K562 (cell line): ENCODE measurements at regions not wholly inside any gene's neighbourhood (a gene's known extent, or its start where the extent isn't known, plus 50 kb on each side); places are given as distances from the start of the nearest gene placed in this dataset.

Experiments
- ATAC-seq: fragments of 200-7000 bp; cut with Tn5 transposase; 3 replicates; pipeline ENCODE4 v1.9.1; 2020; ENCODE audit warnings: moderate library complexity
- BruUV-seq: library from RNA; stranded (reverse); fragments of 400-500 nt; replicated peaks from 2 replicates; lab custom pipeline; 2021; lab: Mats Ljungman, UMichigan
- CTCF ChIA-PET: fragments of 300-600 bp; formaldehyde crosslinking; extraction: SDS; loops from one replicate; lab custom pipeline; 2021; ENCODE audit warnings: low intra/inter-chr PET ratio; lab: Yijun Ruan, JAX
- POLR2A ChIA-PET: fragments of 300-600, 350-650 bp; sonication (Branson Sonifier 250); formaldehyde crosslinking; extraction: SDS; loops from one replicate; lab custom pipeline; 2021; ENCODE audit warnings: antibody characterized with exemption, inconsistent platforms; lab: Yijun Ruan, JAX
- DNase-seq, 4 experiments: peaks; one replicate each; pipeline versions ENCODE4 v3.0.0 to v3.0.0-alpha.2; 2011 to 2018; ENCODE audit warnings: low spot score in 3 of 4, mixed read lengths in 3 of 4; ENCODE audit errors: extremely low read depth in 1 of 4
- FAIRE-seq: peaks from 2 replicates; lab custom pipeline; 2011; peaks lifted over from hg19 to GRCh38; lab: Jason Lieb, UNC
- H2AFZ ChIP-seq: 2 replicates; pipeline ENCODE4 v1.6.0; 2011; ENCODE audit warnings: low read depth, low read length, control low read depth, inconsistent platforms
- H3K27ac ChIP-seq: fragments of 200-600 bp; 3 replicates; pipeline ENCODE4 v1.8.0; 2011; ENCODE audit warnings: low read depth, mild to moderate bottlenecking, control low read depth, inconsistent platforms, low read length, moderate library complexity, mixed read lengths; ENCODE audit errors: extremely low read depth
- H3K27me3 ChIP-seq, 2 experiments: fragments of 300-600 bp in 1 of 2; 2 replicates in 1 of 2; 3 replicates in 1 of 2; pipeline versions ENCODE4 v1.6.0 to v1.8.0; 2011; ENCODE audit warnings: inconsistent platforms in 2 of 2, low read length in 2 of 2, mild to moderate bottlenecking in 1 of 2, mixed read lengths in 1 of 2, moderate library complexity in 1 of 2; ENCODE audit not compliant: control insufficient read depth in 2 of 2, insufficient read depth in 2 of 2
- H3K36me3 ChIP-seq: fragments of 300-600 bp; 3 replicates; pipeline ENCODE4 v1.8.0; 2011; ENCODE audit warnings: mild to moderate bottlenecking, low read length, inconsistent platforms; ENCODE audit not compliant: control insufficient read depth, insufficient read depth
- H3K4me1 ChIP-seq, 2 experiments: fragments of 200-600 bp in 1 of 2; replicated peaks in 1 of 2; 2 replicates in 1 of 2; 3 replicates in 1 of 2; pipeline versions ENCODE4 v1.5.1 to v1.8.0; 2011; ENCODE audit warnings: inconsistent platforms in 2 of 2, low read length in 2 of 2, mild to moderate bottlenecking in 1 of 2, mixed read lengths in 1 of 2, moderate library complexity in 1 of 2; ENCODE audit not compliant: control insufficient read depth in 2 of 2, insufficient read depth in 2 of 2
- H3K4me2 ChIP-seq: 2 replicates; pipeline ENCODE4 v1.6.1; 2011; ENCODE audit warnings: low read length, control low read depth, inconsistent platforms, mixed read lengths; ENCODE audit not compliant: insufficient read depth
- H3K4me3 ChIP-seq: fragments of 200-600 bp; sonication (generic), shearing (Covaris generic); 2 replicates; pipeline ENCODE4 v1.5.1; 2016; ENCODE audit warnings: control low read depth, inconsistent platforms
- H3K79me2 ChIP-seq: fragments of 200-600 bp; 3 replicates; pipeline ENCODE4 v1.8.0; 2011; ENCODE audit warnings: low read length, inconsistent platforms; ENCODE audit not compliant: control insufficient read depth, insufficient read depth
- H3K9ac ChIP-seq, 2 experiments: 2 replicates each; pipeline versions ENCODE4 v1.6.0 to v1.6.1; 2011; ENCODE audit warnings: low read depth in 2 of 2, low read length in 2 of 2, control low read depth in 1 of 2, inconsistent platforms in 1 of 2, mild to moderate bottlenecking in 1 of 2, mixed read lengths in 1 of 2; ENCODE audit not compliant: insufficient read depth in 1 of 2
- H3K9me1 ChIP-seq: one replicate; pipeline ENCODE4 v1.6.0; 2011; ENCODE audit warnings: inconsistent platforms, mild to moderate bottlenecking, low read length, moderate library complexity; ENCODE audit not compliant: control insufficient read depth, insufficient read depth
- H3K9me3 ChIP-seq: replicated peaks from 2 replicates; pipeline ENCODE4 v1.5.1; 2011; ENCODE audit warnings: low read depth, low read length, inconsistent platforms; ENCODE audit not compliant: control insufficient read depth, insufficient read depth
- H4K20me1 ChIP-seq: replicated peaks from 2 replicates; pipeline ENCODE4 v1.6.1; 2011; ENCODE audit warnings: low read length, inconsistent platforms, mixed read lengths; ENCODE audit not compliant: control insufficient read depth, insufficient read depth
- ATF7 ChIP-seq: fragments of 450-650 bp; IDR thresholded peaks from 2 replicates; pipeline ENCODE4 v1.7.1; 2014; ENCODE audit warnings: mild to moderate bottlenecking, moderate library complexity
- DMBX1 ChIP-seq: fragments of 250-450 bp; sonication (Bioruptor Pico); IDR thresholded peaks from 2 replicates; pipeline ENCODE4 v1.8.0; 2022; ENCODE audit warnings: inconsistent platforms, mild to moderate bottlenecking, moderate library complexity, borderline replicate concordance
- E4F1 ChIP-seq: fragments of 250-450 bp; sonication (Bioruptor Pico); IDR thresholded peaks from 2 replicates; pipeline ENCODE4 v1.5.0; 2021; ENCODE audit warnings: mild to moderate bottlenecking, borderline replicate concordance
- HDAC2 ChIP-seq: fragments of 450-650 bp; IDR thresholded peaks from 2 replicates; pipeline ENCODE4 v1.6.1; 2016; ENCODE audit warnings: mild to moderate bottlenecking
- MCM3 ChIP-seq: fragments of 450-650 bp; IDR thresholded peaks from 2 replicates; pipeline ENCODE4 v1.6.1; 2016
- NFATC3 ChIP-seq: fragments of 450-650 bp; IDR thresholded peaks from 2 replicates; pipeline ENCODE4 v1.6.1; 2017; ENCODE audit warnings: mild to moderate bottlenecking
- NR3C1 ChIP-seq: sonication (generic); formaldehyde crosslinking; IDR thresholded peaks from 2 replicates; pipeline ENCODE4 v1.8.1; 2022; ENCODE audit warnings: missing genetic modification reagents
- PCBP1 ChIP-seq: fragments of 200-400 bp; formaldehyde crosslinking; IDR thresholded peaks from 2 replicates; pipeline ENCODE4 v1.6.1; 2018; ENCODE audit warnings: mild to moderate bottlenecking, low read depth, low read length; ENCODE audit not compliant: poor library complexity, severe bottlenecking
- POLR3G ChIP-seq: IDR thresholded peaks from 2 replicates; pipeline ENCODE4 v1.6.1; 2011; ENCODE audit not compliant: insufficient read length, insufficient replicate concordance; ENCODE audit errors: extremely low read depth
- WHSC1 ChIP-seq: IDR thresholded peaks from one replicate; pipeline ENCODE4 v1.6.1; 2012; ENCODE audit warnings: low read length, control low read depth, inconsistent platforms
- XRCC4 ChIP-seq: IDR thresholded peaks from one replicate; pipeline ENCODE4 v1.6.1; 2011; ENCODE audit not compliant: insufficient read depth, insufficient read length; ENCODE audit errors: extremely low read depth
- ZBTB7A ChIP-seq: IDR thresholded peaks from 2 replicates; pipeline ENCODE4 v1.6.1; 2011; ENCODE audit warnings: low read depth, mild to moderate bottlenecking, low read length, moderate library complexity, borderline replicate concordance; ENCODE audit not compliant: control insufficient read depth
- ZFX ChIP-seq: sonication (generic); formaldehyde crosslinking; IDR thresholded peaks from 2 replicates; pipeline ENCODE4 v1.8.0; 2022; ENCODE audit warnings: mild to moderate bottlenecking, missing genetic modification reagents, moderate library complexity
- ZKSCAN3 ChIP-seq: fragments of 250-450 bp; sonication (Bioruptor Pico); IDR thresholded peaks from 2 replicates; pipeline ENCODE4 v1.4.0; 2020
- ZNF239 ChIP-seq: fragments of 250-450 bp; sonication (Bioruptor Pico); IDR thresholded peaks from 2 replicates; pipeline ENCODE4 v1.4.0; 2020; ENCODE audit warnings: mild to moderate bottlenecking
- ZNF551 ChIP-seq: fragments of 250-450 bp; sonication (Bioruptor Pico); IDR thresholded peaks from 2 replicates; pipeline ENCODE4 v1.5.0; 2021; ENCODE audit warnings: mild to moderate bottlenecking, moderate library complexity
- ZNF77 ChIP-seq: fragments of 250-450 bp; sonication (Bioruptor Pico); IDR thresholded peaks from 2 replicates; pipeline ENCODE4 v1.5.0; 2020
- in situ Hi-C: fragments of 300-500 bp; cut with MboI; formaldehyde crosslinking; loops from 4 replicates; pipeline ENCODE4 v1.15.0; 2018; ENCODE audit warnings: inconsistent platforms, mixed read lengths
- intact Hi-C: fragments of 100-400 bp; cut with micrococcal nuclease; formaldehyde crosslinking; loops from 2 replicates; pipeline ENCODE4 v1.14.2; 2022
- TF ChIP-seq, protein P1 (sequence below): fragments of 450-650 bp; IDR thresholded peaks from 2 replicates; pipeline ENCODE4 v1.6.1; 2016; ENCODE audit warnings: antibody characterized with exemption

DNA sequence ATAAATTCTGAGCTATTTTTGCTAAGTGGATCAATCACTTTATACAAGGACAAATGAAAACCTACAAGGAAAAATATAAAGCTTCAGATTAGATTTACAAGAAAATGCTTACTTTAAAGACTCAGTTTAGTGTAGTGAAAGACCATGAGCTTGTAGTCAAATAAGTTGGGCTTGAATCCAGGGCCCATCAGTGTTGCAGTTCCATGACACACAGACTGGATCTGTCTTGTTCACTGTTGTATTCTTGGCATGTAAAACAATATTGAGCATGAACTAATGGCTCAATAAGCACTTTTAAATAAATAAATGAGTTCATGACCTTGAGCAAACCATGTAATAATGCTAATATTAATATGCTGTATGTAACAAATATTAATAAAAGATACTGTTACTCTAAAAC, 164.6 kb upstream of the KCND2 start:
- in situ Hi-C loops (no loop called here), intact Hi-C loops (no loop called here)

More for the DNA sequence above, 164.6 kb upstream of the KCND2 start:
- Histone ChIP-seq H3K9ac (no peak overlapping the region), H2AFZ (no peak overlapping the region), H3K27me3 (no peaks in the 10 kb centered on the region), H4K20me1 (no peaks in the 10 kb centered on the region), H3K4me3 (no peak overlapping the region), H3K27ac (no peak overlapping the region), H3K36me3 (no peaks in the 10 kb centered on the region), H3K79me2 (no peaks in the 10 kb centered on the region), H3K4me2 (no peak overlapping the region), H3K4me1 (no peaks in the 10 kb centered on the region), H3K9me3 (no peaks in the 10 kb centered on the region), H3K9me1 (no peaks in the 10 kb centered on the region)
- ChIA-PET CTCF (no interaction called here), POLR2A (no interaction called here)
- TF ChIP-seq MCM3 (no peak), PCBP1 (no peak), ZNF77 (CRISPR knock-in tag) (no peak), ATF7 (no peak), WHSC1 (no peak), NR3C1 (CRISPR knock-in tag) (no peak), ZNF551 (CRISPR knock-in tag) (no peak), XRCC4 (no peak), E4F1 (CRISPR knock-in tag) (no peak), ZNF239 (CRISPR knock-in tag) (no peak), NFATC3 (no peak), DMBX1 (no peak), POLR3G (no peak), HDAC2 (no peak), ZBTB7A (no peak), ZKSCAN3 (no peak), ZFX (CRISPR knock-in tag) (no peak)
- TF ChIP-seq, protein P1, sequence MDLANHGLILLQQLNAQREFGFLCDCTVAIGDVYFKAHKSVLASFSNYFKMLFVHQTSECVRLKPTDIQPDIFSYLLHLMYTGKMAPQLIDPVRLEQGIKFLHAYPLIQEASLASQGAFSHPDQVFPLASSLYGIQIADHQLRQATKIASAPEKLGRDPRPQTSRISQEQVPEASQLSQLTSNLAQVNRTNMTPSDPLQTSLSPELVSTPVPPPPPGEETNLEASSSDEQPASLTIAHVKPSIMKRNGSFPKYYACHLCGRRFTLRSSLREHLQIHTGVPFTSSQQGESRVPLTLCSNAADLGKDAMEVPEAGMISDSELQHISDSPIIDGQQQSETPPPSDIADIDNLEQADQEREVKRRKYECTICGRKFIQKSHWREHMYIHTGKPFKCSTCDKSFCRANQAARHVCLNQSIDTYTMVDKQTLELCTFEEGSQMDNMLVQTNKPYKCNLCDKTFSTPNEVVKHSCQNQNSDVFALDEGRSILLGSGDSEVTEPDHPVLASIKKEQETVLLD: no peak
- no TSS peak for BruUV-seq
- no peak for DNase-seq
- no peak for ATAC-seq
- no peak for FAIRE-seq
